GM12892 (cell line): ENCODE measurements at regions not wholly inside any gene's neighbourhood (a gene's known extent, or its start where the extent isn't known, plus 50 kb on each side); places are given as distances from the start of the nearest gene placed in this dataset.

Experiments
- POLR2A ChIP-seq: IDR thresholded peaks from 2 replicates; pipeline ENCODE4 v1.6.1; 2011; ENCODE audit warnings: low read depth, low read length, control low read depth
- TAF1 ChIP-seq: IDR thresholded peaks from 2 replicates; pipeline ENCODE4 v1.6.1; 2011; ENCODE audit warnings: low read depth, mild to moderate bottlenecking, control low read depth, low read length, borderline replicate concordance

- TF ChIP-seq TAF1: no peak
- TF ChIP-seq POLR2A: no peak
These were observed 277.9 kb upstream of the TLE3 start for GRCh38 chr15:70375586-70375985.
